ENCODE measurements at regions not wholly inside any gene's neighbourhood (a gene's known extent, or its start where the extent isn't known, plus 50 kb on each side); places are given as distances from the start of the nearest gene placed in this dataset.

GRCh38 chr1:106038260-106038659, 1018.2 kb upstream of the PRMT6 start:
- peaks cover 4% of the 10 kb centered on the region for H3K27me3 Mint-ChIP-seq (ENCODE audit: insufficient read depth, low read depth)
- H3K4me2 ChIP-seq = no peak overlapping the region
- no peak for DNase-seq (ENCODE audit: low spot score)
- H3K4me3 ChIP-seq = no peak overlapping the region
- H3K36me3 Mint-ChIP-seq = no peaks in the 10 kb centered on the region
- H3K36me3 ChIP-seq = no peaks in the 10 kb centered on the region
- no peak overlapping the region for H3K9ac ChIP-seq
- H4K20me1 ChIP-seq (ENCODE audit: low read depth) = no peaks in the 10 kb centered on the region
- H3K4me1 Mint-ChIP-seq = no peaks in the 10 kb centered on the region
- no peaks in the 10 kb centered on the region for H3K4me1 ChIP-seq
- peaks cover 3% of the 10 kb centered on the region for H3K9me3 Mint-ChIP-seq
- no peak overlapping the region for H2AFZ ChIP-seq (replicated peaks)
- no peaks in the 10 kb centered on the region for H3K9me3 ChIP-seq (ENCODE audit: low read depth)
- no peak overlapping the region for H3K27ac Mint-ChIP-seq
- H3F3A ChIP-seq (ENCODE audit: low read depth) = no peaks in the 10 kb centered on the region
- no peaks in the 10 kb centered on the region for H3K27me3 ChIP-seq
- H3K27ac ChIP-seq = no peak overlapping the region
- no peaks in the 10 kb centered on the region for H3K79me2 ChIP-seq (ENCODE audit: low read depth)
- H3K4me3 Mint-ChIP-seq = no peak overlapping the region
- TF ChIP-seq EZH2phosphoT487 (IDR thresholded peaks at IDR 0.05) (no peak), EZH2 (IDR thresholded peaks at IDR 0.05) (no peak)
- TF ChIP-seq, protein P1, sequence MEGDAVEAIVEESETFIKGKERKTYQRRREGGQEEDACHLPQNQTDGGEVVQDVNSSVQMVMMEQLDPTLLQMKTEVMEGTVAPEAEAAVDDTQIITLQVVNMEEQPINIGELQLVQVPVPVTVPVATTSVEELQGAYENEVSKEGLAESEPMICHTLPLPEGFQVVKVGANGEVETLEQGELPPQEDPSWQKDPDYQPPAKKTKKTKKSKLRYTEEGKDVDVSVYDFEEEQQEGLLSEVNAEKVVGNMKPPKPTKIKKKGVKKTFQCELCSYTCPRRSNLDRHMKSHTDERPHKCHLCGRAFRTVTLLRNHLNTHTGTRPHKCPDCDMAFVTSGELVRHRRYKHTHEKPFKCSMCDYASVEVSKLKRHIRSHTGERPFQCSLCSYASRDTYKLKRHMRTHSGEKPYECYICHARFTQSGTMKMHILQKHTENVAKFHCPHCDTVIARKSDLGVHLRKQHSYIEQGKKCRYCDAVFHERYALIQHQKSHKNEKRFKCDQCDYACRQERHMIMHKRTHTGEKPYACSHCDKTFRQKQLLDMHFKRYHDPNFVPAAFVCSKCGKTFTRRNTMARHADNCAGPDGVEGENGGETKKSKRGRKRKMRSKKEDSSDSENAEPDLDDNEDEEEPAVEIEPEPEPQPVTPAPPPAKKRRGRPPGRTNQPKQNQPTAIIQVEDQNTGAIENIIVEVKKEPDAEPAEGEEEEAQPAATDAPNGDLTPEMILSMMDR (IDR thresholded peaks at IDR 0.05) = peak; percentile 6

- no peak overlapping the region for H3K4me3 Mint-ChIP-seq
These were observed 1012.5 kb upstream of the PRMT6 start for GRCh38 chr1:106043971-106044370.

DNA sequence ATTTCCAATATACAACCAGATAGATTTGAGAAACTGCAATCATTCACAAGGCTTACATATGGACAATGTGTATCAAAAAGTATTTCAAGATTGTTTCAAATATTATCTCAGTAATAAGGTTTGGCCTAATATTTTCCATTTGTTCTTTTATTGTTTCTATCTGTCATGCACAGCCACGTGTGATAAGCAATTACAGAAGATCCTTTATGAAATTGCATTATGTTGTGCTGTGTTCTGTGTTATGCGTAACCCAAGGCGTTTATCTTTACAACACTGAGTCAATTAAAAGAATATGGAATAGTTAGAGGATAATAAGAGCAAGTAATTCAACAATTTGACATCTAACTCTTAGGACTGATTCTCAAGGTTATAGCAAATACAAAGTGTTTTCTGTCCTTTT, 1009.3 kb upstream of the PRMT6 start:
- H4K20me1 ChIP-seq (ENCODE audit: low read depth) = no peaks in the 10 kb centered on the region
- H3K36me3 ChIP-seq = no peaks in the 10 kb centered on the region
- TF ChIP-seq EZH2 (IDR thresholded peaks at IDR 0.05) = no peak
- TF ChIP-seq EZH2phosphoT487 (IDR thresholded peaks at IDR 0.05) = no peak
- TF ChIP-seq, protein P1 (IDR thresholded peaks at IDR 0.05) = no peak
- no peaks in the 10 kb centered on the region for H3K4me1 ChIP-seq
- no peak overlapping the region for H2AFZ ChIP-seq (replicated peaks)
- Mint-ChIP-seq H3K36me3 (no peaks in the 10 kb centered on the region), H3K4me1 (no peaks in the 10 kb centered on the region), H3K27me3 (ENCODE audit: insufficient read depth, low read depth) (no peaks in the 10 kb centered on the region), H3K4me3 (no peak overlapping the region), H3K27ac (no peak overlapping the region), H3K9me3 (peaks cover 3% of the 10 kb centered on the region)
- H3K27ac ChIP-seq = no peak overlapping the region
- no peak overlapping the region for H3K4me2 ChIP-seq
- DNase-seq (ENCODE audit: low spot score) = no peak
- no peaks in the 10 kb centered on the region for H3K79me2 ChIP-seq (ENCODE audit: low read depth)
- H3K9ac ChIP-seq = no peak overlapping the region
- H3K4me3 ChIP-seq = no peak overlapping the region
- H3K27me3 ChIP-seq = no peaks in the 10 kb centered on the region
- no peaks in the 10 kb centered on the region for H3K9me3 ChIP-seq (ENCODE audit: low read depth)
- H3F3A ChIP-seq (ENCODE audit: low read depth) = no peaks in the 10 kb centered on the region

More at GRCh38 chr1:106043971-106044370, 1012.5 kb upstream of the PRMT6 start:
- no peak for DNase-seq (ENCODE audit: low spot score)
- no peaks in the 10 kb centered on the region for H3K36me3 ChIP-seq
- no peaks in the 10 kb centered on the region for H4K20me1 ChIP-seq (ENCODE audit: low read depth)
- peaks cover 2% of the 10 kb centered on the region for H3K27me3 Mint-ChIP-seq (ENCODE audit: insufficient read depth, low read depth)
- H3K9me3 Mint-ChIP-seq = peaks cover 3% of the 10 kb centered on the region
- H3K27me3 ChIP-seq = no peaks in the 10 kb centered on the region
- H3K36me3 Mint-ChIP-seq = no peaks in the 10 kb centered on the region
- no peaks in the 10 kb centered on the region for H3K9me3 ChIP-seq (ENCODE audit: low read depth)
- no peaks in the 10 kb centered on the region for H3K4me1 Mint-ChIP-seq
- H3F3A ChIP-seq (ENCODE audit: low read depth) = no peaks in the 10 kb centered on the region
- H3K79me2 ChIP-seq (ENCODE audit: low read depth) = no peaks in the 10 kb centered on the region
- no peak overlapping the region for H3K4me2 ChIP-seq
- no peak overlapping the region for H3K27ac ChIP-seq
- H3K4me1 ChIP-seq = no peaks in the 10 kb centered on the region
- no peak overlapping the region for H3K4me3 ChIP-seq
- H2AFZ ChIP-seq (replicated peaks) = no peak overlapping the region
- no peak overlapping the region for H3K27ac Mint-ChIP-seq
- TF ChIP-seq, protein P1 (IDR thresholded peaks at IDR 0.05) = no peak
- TF ChIP-seq EZH2 (IDR thresholded peaks at IDR 0.05) = no peak
- TF ChIP-seq EZH2phosphoT487 (IDR thresholded peaks at IDR 0.05) = no peak
- H3K9ac ChIP-seq = no peak overlapping the region
